ENCODE measurements at regions not wholly inside any gene's neighbourhood (a gene's known extent, or its start where the extent isn't known, plus 50 kb on each side); places are given as distances from the start of the nearest gene placed in this dataset.
"Not testable (repeated sequence)": the region's sequence is repeated elsewhere in the genome, so short reads cannot be mapped to it uniquely, and the experiment has no call there.

DNA sequence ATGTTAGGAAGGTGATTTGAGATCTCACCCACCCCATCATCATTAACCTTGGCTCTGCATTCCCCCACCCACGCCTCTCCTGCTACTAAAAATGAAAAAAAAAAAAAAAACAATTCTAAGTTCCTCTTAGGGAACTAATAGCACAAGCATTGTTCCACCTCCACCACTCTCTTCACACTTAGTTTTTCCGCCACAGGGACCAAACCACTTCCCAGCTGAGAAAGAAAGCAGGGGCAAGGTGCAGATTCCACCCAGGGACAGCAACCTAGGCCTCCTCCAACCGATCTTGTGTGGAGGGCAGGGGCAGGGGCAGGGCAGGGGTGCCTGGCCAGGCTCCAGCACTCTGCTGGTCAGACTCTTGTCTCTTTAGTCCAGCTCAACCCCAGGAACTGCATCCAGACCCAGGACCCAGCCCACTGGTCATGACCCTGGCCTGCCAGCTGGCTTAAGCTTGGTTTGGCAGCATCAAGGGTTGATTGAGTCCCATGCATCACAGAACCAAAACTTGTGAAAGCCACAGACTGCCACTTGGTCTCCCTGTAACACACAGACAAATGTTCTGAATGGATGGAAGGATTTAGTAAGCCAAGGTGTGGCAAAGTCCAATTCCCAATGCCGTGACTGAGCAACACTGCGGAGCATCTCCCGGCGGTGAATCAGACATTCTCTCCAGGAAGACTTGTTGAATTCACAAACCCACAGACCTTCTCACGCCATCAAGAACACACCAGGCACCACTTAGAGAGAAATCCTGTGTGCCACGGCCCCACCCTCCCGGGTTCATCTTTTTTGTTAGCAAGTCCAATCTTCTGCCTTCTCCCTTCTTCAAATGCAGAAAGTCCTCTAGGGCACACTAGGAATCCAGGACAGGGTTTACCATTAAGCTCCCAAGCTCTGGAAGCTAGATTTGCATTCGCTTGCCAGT lies 900.5 kb downstream of the TUBA3C start:
- H3K27me3 ChIP-seq; DNase-seq; H3K4me3 ChIP-seq; H3K9me3 ChIP-seq; H3K4me1 ChIP-seq (ENCODE audit: insufficient read depth); intact Hi-C loops (cut with DNase I); H3K36me3 ChIP-seq; H3K27ac ChIP-seq: not testable (repeated sequence)
- 67 to 75% (median 70%) methylated on average over 7 to 9 of the region's 11 CpGs for WGBS, 3 donors

DNA sequence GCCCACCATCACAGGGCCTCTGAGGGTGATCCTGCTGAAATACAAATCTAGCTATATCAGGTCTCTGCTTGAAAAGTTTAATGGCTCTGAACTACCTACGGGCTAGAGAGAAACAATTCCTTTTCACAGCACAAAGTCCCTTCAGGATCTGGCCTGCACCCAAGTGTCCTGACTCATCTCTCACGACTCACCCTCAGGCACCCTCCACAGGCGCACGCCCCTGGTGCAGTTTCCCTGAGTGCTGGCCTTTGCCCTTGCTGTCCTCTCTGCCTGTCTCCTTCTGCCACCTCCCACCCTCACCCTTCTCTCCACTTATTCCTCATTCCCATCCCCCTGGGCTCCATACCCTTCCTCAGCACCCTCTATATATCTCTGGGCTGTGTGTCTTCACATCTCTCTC lies 901.7 kb downstream of the TUBA3C start:
- H3K4me3 ChIP-seq; H3K27ac ChIP-seq; H3K27me3 ChIP-seq; H3K4me1 ChIP-seq (ENCODE audit: insufficient read depth); DNase-seq; H3K36me3 ChIP-seq; intact Hi-C loops (cut with DNase I); H3K9me3 ChIP-seq: not testable (repeated sequence)
- WGBS, 3 donors: 70 to 82% (median 70%) methylated on average over 4 of the region's 4 CpGs

DNA sequence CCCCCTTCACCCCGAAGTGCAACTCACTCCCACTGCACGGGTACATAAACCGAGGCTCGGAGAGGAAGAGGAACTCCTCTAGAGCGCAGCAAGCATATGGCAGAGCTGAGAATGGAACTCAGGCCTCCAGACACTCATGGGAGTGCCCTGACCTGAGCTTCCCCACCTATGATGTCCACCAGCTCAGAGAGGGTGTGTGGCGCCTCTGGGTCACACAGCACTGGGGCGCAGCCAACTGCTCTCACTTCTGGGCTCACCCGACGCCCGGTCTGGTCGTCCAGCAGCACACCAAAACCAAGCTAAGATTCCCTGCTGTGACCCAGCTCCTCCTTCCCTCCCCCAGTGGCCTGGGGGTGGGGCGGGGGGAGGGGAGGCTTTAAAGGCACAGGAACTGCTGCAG lies 904.3 kb downstream of the TUBA3C start:
- H3K27ac ChIP-seq; H3K4me3 ChIP-seq; H3K36me3 ChIP-seq; H3K9me3 ChIP-seq; H3K4me1 ChIP-seq (ENCODE audit: insufficient read depth); intact Hi-C loops (cut with DNase I); DNase-seq; H3K27me3 ChIP-seq: not testable (repeated sequence)
- WGBS, 3 donors: 74 to 82% (median 75%) methylated on average over 12 of the region's 12 CpGs

DNA sequence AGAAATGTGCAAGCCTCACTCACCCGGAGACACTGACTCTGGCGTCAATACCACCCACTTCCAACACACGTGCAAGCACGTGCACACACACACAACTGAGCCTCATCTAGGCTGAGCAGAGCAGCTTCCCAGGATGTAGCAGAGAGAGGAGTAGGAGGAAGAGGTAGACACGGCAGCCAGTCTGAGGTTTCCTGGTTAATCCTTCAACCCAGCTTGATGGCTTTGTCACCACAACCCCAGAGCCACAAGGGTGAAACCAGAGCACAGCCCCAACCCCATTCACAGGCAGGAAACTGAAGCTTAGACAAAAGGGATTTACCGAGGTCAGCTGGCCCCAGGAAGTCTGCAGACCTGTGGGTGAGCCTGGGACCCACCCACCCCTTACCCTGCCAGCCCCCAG lies 905.3 kb downstream of the TUBA3C start:
- H3K27me3 ChIP-seq; DNase-seq; H3K27ac ChIP-seq; H3K4me3 ChIP-seq; H3K9me3 ChIP-seq; intact Hi-C loops (cut with DNase I); H3K4me1 ChIP-seq (ENCODE audit: insufficient read depth); H3K36me3 ChIP-seq: not testable (repeated sequence)
- WGBS, 3 donors: 47 to 66% (median 64%) methylated on average over 5 to 6 of the region's 6 CpGs

DNA sequence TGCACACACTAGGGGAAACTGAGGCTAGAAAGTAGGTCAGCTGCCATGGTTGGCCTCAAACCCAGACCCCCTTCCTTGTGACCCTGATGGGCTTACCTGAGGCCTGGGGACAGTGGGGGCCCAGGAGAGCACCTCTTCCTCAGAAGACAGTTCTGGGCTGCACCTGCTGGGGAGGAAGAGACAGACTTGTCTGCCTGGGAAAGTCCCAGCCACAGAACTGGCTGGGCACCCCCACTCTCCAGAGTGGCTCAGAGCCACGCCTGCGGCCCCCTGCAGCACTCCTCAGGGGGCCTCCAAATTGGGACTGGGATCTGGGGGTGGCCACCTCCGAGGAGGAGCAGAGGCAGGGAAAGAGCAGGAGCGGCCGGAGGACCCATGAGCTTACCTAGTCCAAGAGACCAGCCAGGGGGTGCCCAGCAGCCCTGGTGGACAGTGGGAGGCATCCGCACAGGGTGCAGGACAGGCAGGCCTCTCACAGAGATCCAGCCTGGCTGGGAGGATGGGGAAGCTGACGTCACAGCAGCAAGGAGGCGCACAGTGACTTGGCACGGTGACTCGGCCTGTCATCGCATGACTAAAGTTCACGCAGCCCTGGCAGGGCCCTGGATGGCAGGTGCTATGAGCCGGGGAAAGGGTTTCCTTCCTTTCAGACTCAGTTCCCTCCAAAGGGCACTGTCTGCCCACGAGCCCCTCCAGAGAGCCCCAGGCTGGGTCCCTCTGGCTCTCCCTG lies 907.7 kb downstream of the TUBA3C start:
- WGBS, 3 donors: 76 to 87% (median 79%) methylated on average over 7 to 13 of the region's 14 CpGs

DNA sequence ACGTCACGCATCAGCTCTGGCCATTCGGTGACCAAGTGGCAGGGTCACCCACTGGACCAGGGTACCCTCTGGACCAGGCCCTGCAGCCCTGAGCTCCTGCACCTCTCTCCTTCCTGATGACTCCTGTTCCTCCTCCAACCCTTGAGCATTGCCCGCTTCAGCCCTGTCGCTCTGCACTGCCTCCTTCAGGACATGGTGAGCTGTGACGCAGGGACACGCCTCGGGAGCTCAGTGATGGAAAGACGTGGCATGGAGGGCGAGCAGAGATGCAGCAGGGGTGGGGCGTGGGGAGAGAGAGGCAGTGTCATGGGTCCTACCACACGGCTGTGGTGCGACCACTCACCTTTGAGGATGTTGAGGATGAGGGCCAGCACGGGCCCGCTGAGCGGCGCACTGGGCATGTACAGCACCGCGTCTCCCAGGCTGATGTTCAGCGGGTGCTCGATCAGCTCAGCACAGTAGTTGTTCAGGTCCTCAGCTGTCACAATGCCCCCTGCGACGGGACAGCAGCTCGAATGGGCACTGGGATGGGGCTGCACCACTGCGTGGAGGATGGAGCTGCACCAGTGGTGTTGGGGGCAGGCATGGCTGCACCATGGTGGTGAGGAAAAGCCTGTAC lies 922.7 kb downstream of the TUBA3C start:
- H3K9me3 ChIP-seq; H3K27ac ChIP-seq; H3K36me3 ChIP-seq; H3K27me3 ChIP-seq; DNase-seq; H3K4me3 ChIP-seq; H3K4me1 ChIP-seq (ENCODE audit: insufficient read depth); intact Hi-C loops (cut with DNase I): not testable (repeated sequence)
- 81 to 86% (median 83%) methylated on average over 24 to 25 of the region's 25 CpGs for WGBS, 3 donors

More for the DNA sequence above, 907.7 kb downstream of the TUBA3C start:
- H3K27ac ChIP-seq; H3K4me3 ChIP-seq; H3K27me3 ChIP-seq; intact Hi-C loops (cut with DNase I); H3K36me3 ChIP-seq; H3K4me1 ChIP-seq (ENCODE audit: insufficient read depth); H3K9me3 ChIP-seq; DNase-seq: not testable (repeated sequence)

DNA sequence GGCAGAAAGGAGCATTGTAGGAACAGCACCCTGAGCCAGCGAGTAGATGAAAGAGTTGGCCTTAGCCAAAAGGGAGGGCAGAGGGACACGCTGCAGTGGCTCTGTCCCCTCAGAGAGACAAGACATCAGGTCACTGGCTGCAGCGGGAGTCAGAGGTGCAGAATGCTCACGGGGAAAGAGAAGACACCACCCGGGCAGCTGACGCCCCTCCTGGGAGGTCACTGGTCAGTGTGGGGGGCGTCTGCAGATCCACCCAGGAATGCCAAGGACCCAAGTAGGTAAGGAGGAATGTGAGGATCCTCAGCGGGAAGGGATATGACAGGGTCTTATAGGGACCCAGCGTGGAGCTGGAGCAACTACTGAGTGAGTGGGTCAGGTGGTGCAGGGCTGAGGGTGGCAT lies 923.9 kb downstream of the TUBA3C start:
- H3K4me1 ChIP-seq (ENCODE audit: insufficient read depth); H3K36me3 ChIP-seq; H3K27me3 ChIP-seq; H3K4me3 ChIP-seq; H3K27ac ChIP-seq; intact Hi-C loops (cut with DNase I); H3K9me3 ChIP-seq; DNase-seq: not testable (repeated sequence)
- 66 to 80% (median 73%) methylated on average over 9 of the region's 9 CpGs for WGBS, 3 donors

DNA sequence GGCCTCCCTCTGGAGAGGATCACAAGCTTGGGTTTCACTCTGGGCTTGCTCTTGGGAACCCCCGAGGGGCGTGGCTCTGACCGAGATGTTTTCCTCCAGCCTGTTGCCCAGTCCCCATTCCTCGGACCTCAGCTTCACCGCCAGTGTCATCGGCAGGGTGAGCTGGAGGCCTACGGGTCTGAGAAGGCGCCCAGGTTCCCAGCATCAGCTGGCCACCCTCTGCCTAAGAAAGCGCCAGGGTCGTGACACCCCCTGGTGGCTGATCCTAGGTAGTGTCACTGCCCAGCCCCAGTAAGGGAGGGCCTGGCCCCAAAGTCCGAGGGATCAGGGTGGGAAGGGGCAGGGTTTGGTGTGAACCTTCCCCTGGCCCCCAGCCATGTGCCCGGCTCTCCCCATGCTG lies 928.8 kb downstream of the TUBA3C start:
- WGBS, 3 donors: 60 to 78% (median 76%) methylated on average over 2 to 11 of the region's 12 CpGs
- H3K36me3 ChIP-seq; H3K4me3 ChIP-seq; DNase-seq; H3K27ac ChIP-seq; H3K9me3 ChIP-seq; H3K4me1 ChIP-seq (ENCODE audit: insufficient read depth); H3K27me3 ChIP-seq; intact Hi-C loops (cut with DNase I): not testable (repeated sequence)

DNA sequence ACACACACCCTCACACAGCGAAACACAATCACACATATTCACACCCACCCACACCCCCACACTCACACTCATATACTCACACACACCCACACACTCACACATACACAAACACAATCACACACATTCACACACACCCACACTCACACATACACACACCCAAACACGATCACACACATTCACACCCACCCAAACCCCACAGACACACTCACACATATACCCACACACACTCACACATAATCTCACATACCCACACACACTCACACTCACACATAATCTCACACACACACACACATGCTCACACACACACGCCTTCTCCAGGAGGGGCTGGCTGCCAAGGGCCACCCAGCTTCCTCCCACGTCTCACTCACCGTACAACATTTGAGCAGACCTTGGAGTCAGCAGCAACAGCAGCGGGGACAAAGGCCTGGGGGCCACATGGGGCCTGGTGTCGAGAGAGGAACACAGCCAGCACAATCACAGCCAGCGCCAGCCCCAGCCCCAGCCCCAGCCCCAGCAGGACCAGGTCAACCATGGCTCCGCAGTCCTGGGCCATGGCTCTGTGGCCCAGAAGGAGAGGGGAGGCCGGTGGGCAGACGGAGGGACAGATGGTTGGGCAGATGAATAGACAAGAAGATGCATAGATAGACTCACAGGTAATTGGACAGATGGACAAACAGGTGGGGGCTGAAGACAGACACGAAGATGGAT lies 932.9 kb downstream of the TUBA3C start:
- DNase-seq; H3K4me3 ChIP-seq; H3K9me3 ChIP-seq; intact Hi-C loops (cut with DNase I); H3K36me3 ChIP-seq; H3K4me1 ChIP-seq (ENCODE audit: insufficient read depth); H3K27ac ChIP-seq; H3K27me3 ChIP-seq: not testable (repeated sequence)
- WGBS, 3 donors: 77 to 85% (median 78%) methylated on average over 12 of the region's 12 CpGs

DNA sequence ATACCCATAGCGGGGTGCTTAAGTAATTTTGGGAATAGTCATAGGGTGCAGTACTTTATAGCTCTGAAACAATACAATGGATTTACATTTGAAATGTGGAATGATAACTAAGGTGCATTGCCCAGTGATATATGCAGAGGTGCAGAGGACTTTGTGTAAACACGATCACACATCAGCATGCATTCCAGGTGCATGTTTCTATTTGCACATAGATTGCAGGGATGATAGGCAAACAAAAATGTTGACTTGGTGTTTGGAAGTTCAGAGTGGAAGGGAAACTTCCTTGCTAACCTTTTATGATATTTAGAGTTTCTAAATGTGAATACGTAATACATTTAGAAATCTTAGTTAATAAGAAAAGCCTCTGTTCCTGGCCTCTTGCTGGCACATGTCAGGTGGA lies 941.5 kb downstream of the TUBA3C start:
- H3K4me3 ChIP-seq; DNase-seq; intact Hi-C loops (cut with DNase I); H3K36me3 ChIP-seq; H3K4me1 ChIP-seq (ENCODE audit: insufficient read depth); H3K27me3 ChIP-seq; H3K27ac ChIP-seq; H3K9me3 ChIP-seq: not testable (repeated sequence)
- 60 to 77% (median 73%) methylated on average over 3 of the region's 3 CpGs for WGBS, 3 donors

DNA sequence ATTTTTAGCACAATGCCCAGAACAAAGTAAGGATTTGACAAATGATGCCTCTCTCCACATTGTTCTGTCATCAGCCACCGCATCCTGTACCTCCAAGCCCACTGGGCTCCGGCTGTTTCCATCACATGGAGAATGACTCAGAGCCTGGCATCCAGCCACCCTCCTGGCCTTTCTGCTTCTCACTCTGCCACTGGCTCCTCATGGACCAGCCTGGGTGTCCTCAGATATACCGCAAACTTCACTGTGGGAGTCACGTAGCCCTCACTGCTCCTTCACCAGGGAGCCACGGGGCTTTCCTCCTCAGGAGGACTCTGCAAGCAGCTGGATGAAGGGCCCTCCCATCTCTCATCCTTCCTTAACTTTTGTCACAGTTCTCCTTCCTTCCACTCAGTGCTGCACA lies 943.0 kb downstream of the TUBA3C start:
- intact Hi-C loops (cut with DNase I); H3K27ac ChIP-seq: not testable (repeated sequence)
- WGBS, 3 donors: 55 to 61% (median 57%) methylated on average over 5 of the region's 5 CpGs

More for the DNA sequence above, 943.0 kb downstream of the TUBA3C start:
- H3K27me3 ChIP-seq; H3K36me3 ChIP-seq; H3K9me3 ChIP-seq; H3K4me3 ChIP-seq; DNase-seq; H3K4me1 ChIP-seq (ENCODE audit: insufficient read depth): not testable (repeated sequence)

Measured in ovary (tissue), 7 donors.